NCI-H345 (cell line): ENCODE measurements at regions not wholly inside any gene's neighbourhood (a gene's known extent, or its start where the extent isn't known, plus 50 kb on each side); places are given as distances from the start of the nearest gene placed in this dataset.
"Not testable (repeated sequence)": the region's sequence is repeated elsewhere in the genome, so short reads cannot be mapped to it uniquely, and the experiment has no call there.

Experiments
- DNase-seq: peaks from one replicate; lab custom pipeline; 2025; lab: John Stamatoyannopoulos, UW

DNA sequence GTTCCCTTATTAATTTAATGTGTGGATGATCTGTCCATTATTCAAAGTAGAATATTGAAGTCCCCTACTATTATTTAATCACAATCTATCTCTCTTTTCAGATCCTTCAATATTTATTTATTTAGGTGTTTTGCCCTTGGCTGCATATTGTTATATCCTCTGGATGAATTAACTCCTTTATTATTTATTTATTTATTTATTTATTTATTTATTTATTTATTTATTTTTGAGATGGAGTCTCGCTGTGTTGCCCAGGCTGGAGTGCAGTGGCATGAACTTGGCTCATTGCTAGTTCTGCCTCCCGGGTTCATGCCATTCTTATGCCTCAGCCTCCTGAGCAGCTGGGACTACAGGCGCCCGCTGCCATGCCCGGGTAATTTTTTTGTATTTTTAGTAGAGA lies 776.6 kb upstream of the NXPH2 start:
- no peak for DNase-seq

DNA sequence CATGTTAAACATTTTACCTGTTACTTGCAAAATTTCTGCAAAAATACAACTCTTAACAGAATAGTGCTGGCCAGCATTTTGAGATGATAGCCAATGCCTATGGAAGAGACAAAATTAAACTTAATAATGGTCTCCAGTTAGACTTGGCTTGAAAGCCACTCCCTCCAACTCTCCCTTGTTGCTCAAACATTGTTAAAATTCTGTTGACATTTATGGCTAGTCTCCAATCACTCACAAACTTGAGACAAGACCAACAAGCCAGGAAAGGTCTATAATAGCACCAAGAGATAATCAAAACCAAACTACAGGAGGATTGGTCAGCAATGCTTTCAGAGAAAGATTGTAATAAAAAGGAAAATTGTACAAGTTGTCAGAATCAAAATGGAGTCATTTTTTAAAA lies 770.7 kb upstream of the NXPH2 start:
- DNase-seq = no peak

DNA sequence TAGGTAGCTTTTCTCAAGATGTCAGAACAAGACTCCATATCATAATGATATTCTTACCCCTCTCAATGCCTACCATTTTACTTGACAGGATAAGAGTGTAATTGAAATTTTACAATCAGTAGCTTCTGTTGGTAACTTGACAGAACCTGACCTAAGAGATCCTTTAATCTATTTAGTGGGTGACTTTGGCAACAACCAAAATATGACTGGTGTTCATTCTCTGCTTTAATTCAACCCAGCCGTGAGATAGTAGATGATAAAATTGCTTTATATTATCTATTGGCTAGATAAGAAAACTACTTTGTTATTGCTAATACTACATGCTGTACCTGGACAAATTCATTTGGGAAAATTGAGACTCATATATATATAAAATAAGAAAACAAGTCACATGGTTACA lies 770.2 kb upstream of the NXPH2 start:
- DNase-seq = no peak

DNA sequence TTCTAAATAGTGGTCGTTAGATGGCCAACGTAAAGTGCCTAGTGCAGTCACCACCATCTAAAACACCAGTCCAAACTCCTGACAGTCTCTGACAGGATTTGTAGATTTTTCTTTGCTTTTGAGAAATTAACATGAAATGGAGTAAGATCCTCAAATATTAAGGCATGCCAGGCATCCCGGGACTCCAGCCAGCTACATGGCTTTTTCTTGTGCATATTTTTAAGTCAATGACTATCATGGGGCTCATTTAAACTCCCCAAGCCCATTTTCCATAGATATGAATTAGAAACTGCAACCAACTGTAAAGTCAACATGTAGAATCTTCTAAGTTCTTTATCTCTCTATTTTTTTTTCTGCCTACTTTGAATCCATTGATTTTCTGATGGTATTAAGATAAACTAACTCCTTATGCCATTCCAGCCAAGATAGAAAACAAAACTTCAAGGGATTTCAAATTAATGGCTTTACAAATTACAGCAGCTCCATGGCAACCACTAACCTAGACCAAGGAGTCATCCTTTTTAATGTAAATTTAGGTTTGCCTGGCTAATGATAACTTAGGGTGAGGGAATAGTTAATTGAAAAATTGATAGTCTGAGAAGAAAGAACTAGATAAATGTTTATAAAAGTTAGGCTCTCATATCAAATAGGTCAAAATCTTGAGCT lies 764.1 kb upstream of the NXPH2 start:
- DNase-seq = no peak

- DNase-seq = not testable (repeated sequence)
Measured at GRCh38 chr2:139538332-139539020, 758.3 kb upstream of the NXPH2 start.

DNA sequence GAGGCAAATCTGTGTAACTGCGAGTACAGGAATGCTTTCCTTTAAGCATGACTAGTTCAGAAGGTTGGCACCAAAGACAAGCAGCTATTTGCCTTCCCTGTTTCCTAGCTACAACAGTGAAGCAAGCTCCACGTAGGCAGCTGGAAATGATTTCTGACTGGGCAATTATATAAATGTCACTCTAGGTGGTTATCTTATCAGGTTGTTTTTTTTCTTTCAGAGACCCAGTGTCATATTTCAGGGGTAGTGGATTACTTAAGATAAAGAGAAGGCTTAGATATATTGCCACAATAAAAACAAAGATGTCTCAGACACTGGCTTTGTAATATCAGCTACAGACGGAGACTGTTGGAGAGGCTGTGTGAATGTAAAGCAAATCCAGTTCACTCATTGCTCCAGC lies 748.9 kb upstream of the NXPH2 start:
- peak; percentile 21 for DNase-seq

DNA sequence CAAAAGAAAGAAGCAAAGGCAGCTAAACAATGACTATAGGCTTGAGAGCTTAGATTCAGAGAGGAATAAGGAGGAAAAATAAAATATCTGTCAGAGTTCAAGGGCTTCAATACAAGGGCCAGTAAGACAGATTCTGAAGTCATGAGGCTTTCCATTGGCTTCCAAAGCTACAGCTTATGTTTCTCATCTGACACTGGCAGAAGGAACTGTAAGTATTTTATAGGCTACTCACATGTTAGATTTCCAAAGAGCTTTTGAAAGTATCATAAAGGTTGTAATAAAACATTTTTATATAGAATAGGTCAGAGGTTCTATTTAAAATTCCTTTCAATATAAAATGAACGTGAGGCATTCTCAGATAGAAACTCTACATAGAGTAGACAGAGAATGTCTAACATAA lies 746.6 kb upstream of the NXPH2 start:
- DNase-seq = no peak

GRCh38 chr2:139518321-139518720 lies 738.1 kb upstream of the NXPH2 start:
- no peak for DNase-seq

DNA sequence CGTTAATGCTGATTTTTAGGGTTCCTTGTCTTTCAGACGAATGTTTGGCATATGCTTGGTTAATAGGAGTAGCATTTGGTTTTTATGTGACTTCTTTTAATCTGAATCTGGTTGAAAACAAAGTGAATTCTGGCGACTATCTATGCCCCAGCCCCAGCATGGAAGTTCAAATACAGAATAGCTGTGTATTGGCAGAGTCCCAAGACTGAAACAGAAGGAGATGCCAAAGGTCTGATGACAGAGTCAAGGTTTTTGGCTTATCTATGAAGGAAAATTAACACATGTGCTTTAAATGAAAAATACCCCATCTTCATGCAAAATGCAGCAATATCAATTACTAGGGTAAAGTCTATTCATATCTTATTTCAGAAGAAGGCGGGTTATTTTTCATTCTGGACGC lies 734.8 kb upstream of the NXPH2 start:
- no peak for DNase-seq

GRCh38 chr2:139495851-139496250 lies 715.7 kb upstream of the NXPH2 start:
- DNase-seq = no peak

DNA sequence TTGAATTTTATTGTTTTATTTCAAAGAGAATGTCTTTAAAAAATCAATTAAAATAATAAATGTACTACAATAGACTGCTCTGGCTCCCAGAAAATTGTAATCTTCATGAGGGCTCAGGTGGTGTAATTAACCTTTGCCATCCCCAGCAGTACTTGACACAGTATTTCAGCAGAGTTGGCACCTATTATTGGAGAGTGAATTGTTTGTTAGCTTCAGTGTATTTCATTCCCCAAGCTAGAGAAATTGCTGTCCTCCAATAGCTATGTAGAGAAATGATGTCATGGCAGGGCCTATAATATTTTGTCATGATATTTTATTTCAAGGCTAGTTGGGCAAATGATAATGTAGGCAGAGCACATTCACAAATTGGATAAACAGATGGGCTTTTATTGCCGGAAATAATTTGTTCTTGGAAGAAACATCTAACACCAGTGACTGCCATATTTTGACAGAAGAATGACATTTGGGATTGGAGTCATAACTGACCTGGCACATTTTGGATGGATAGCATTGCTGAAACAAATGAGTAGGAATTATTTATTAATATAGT lies 712.0 kb upstream of the NXPH2 start:
- no peak for DNase-seq

GRCh38 chr2:139480161-139480650 lies 700.0 kb upstream of the NXPH2 start:
- no peak for DNase-seq

- DNase-seq = no peak
Measured at GRCh38 chr2:139478165-139478914, 698.1 kb upstream of the NXPH2 start.

DNA sequence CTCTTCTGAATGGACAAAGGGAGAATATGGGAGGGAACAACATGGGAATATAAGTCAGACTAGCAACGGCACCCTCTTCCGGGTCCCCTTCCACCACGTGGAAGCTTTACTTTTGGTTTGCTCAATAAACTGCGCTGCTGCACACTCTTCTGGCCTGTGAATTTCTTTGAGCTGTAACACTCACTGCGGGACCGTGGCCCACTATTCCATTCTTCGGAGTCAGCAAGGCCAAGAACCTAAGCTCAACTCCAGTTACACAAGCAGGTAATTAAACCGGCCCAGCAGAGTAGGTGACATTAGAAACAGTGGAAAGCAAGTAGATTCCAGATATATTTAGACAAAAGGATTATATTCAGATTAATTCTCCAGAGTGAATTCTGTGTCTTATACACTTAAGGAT lies 697.4 kb upstream of the NXPH2 start:
- DNase-seq = no peak

- DNase-seq = no peak
Measured at GRCh38 chr2:139469985-139470384, 689.8 kb upstream of the NXPH2 start.

- no peak for DNase-seq
Measured at GRCh38 chr2:139465789-139466188, 685.6 kb upstream of the NXPH2 start.

DNA sequence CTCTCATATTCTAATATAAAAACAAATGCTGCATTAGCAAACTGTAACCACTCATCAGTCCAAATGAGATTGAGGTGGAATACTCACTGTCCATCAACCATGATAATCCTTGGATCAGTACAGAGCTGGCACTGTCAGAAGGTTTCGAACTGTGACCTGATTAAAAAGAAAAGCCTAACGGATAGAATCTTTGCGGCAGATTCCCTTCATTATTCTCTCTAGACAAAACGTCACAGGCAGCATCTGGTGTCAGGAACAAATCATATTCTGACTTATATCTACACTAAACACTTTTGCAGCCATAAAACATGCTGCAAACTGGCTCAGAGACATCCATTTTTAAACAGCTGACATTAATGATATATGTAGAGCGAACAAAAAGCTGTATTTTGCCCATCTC lies 677.7 kb upstream of the NXPH2 start:
- DNase-seq = no peak

DNA sequence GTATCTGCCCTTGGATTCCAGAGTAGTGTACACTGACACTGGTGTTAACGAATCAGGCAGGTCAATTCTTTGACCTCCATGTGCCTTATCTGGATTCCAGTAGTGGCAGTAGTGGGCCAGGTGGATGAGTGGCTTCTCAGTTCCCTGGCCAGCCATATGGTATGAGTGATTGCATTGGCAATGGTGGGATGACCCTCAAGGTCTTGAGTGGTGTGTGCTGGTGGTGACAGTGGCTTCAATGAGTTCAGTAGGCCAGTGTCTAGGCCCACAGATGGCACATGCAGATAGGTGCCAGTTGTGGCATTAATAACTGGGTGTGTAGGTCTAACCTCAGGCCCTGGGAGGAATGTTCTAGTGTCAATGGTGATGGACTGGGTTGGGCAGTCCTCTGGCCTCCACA lies 674.1 kb upstream of the NXPH2 start:
- no peak for DNase-seq

- no peak for DNase-seq
Measured at GRCh38 chr2:139439100-139439499, 658.9 kb upstream of the NXPH2 start.

DNA sequence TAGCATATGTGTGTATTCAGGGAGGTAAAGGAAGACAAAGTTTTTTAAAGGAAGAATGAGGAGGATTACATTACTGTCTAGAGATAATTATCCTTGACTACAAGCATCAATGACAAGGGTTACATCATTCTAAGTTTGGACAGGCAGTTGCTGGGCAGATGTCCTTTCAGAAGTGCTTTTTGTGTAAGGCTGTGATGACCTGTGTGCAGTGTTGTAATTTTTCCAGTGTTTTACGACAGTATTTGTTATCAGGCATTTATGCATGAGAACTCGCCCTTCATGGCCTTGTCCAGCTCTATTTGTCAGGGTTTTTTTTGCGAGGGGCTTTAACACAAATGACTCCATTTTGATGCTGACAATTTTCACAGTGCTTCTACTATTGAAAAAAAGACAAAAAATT lies 658.3 kb upstream of the NXPH2 start:
- DNase-seq = no peak

GRCh38 chr2:139427164-139427563 lies 647.0 kb upstream of the NXPH2 start:
- DNase-seq = no peak

DNA sequence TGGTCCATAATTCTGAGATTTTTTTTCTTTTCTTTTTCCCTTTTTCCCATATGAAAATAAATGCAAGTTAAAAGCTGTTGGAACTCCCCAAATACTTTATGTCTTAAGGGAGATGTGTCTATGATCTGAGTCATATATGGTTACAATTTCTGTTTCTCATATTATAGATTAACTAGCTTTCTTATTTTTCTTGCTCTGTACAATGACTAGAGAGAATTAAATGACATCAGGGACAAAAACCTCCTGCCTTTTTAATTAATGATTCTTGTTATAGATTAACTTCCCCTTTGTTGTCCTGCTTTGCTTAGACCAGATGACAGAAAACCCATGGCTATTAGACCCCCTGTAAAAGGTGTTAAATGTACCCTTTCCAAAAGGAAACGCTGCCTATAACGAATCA lies 643.9 kb upstream of the NXPH2 start:
- DNase-seq = no peak

DNA sequence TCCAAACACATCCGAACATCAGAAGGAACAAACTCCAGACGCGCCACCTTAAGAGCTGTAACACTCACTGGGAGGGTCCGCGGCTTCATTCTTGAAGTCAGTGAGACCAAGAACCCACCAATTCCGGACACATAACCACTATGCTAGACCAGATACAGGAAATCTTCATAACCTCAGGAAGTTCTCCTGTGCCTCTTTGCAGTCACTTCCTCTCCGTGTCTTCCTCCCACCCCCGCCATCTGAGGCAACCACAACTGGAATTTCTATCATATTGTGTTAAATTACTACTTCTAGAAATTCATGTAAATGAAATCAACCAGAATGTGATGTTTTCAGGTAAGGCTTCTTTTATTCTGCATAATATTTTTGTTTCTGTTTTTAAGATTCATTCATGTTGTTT lies 631.0 kb upstream of the NXPH2 start:
- no peak for DNase-seq
